GM13976 (cell line): ENCODE measurements at regions not wholly inside any gene's neighbourhood (a gene's known extent, or its start where the extent isn't known, plus 50 kb on each side); places are given as distances from the start of the nearest gene placed in this dataset.

ENCODE experiments used
- DNase-seq: peaks from one replicate; pipeline ENCODE4 v3.0.0; 2012; ENCODE audit warnings: low spot score
- in situ Hi-C: fragments of 300-500 bp; cut with MboI; formaldehyde crosslinking; loops from one replicate; pipeline ENCODE4 v1.12.0; 2022; ENCODE audit warnings: low sequenced_read_pairs, mixed read lengths, inconsistent platforms; ENCODE audit not compliant: unreplicated experiment
- TF ChIP-seq, protein P1 (sequence below): IDR thresholded peaks from 2 replicates; pipeline ENCODE4 v1.5.1; 2012; ENCODE audit warnings: borderline replicate concordance, mild to moderate bottlenecking; ENCODE audit not compliant: insufficient read depth; ENCODE audit errors: extremely low read depth, missing control alignments, control extremely low read depth

DNA sequence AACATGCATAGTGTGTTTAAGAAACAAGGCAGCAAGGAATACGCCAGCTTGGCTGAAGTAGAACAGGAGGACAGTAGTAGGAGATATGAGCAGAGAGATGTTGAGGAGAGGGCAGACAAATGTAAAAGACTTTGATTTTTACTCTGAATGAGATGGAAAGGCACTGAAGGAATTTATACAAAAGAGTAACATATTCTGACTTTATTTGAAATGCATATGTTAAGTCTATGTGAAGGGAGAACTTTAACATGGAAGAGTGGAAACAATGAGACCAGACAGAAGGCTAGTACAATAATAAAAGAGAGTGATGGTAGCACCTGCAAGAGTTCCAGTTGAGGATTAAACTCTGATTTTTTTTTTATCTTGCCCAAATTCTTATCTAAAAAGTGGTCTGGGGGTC, 176.2 kb upstream of the CENPE start:
- in situ Hi-C loops = no loop called here
- TF ChIP-seq, protein P1, sequence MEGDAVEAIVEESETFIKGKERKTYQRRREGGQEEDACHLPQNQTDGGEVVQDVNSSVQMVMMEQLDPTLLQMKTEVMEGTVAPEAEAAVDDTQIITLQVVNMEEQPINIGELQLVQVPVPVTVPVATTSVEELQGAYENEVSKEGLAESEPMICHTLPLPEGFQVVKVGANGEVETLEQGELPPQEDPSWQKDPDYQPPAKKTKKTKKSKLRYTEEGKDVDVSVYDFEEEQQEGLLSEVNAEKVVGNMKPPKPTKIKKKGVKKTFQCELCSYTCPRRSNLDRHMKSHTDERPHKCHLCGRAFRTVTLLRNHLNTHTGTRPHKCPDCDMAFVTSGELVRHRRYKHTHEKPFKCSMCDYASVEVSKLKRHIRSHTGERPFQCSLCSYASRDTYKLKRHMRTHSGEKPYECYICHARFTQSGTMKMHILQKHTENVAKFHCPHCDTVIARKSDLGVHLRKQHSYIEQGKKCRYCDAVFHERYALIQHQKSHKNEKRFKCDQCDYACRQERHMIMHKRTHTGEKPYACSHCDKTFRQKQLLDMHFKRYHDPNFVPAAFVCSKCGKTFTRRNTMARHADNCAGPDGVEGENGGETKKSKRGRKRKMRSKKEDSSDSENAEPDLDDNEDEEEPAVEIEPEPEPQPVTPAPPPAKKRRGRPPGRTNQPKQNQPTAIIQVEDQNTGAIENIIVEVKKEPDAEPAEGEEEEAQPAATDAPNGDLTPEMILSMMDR = no peak

DNA sequence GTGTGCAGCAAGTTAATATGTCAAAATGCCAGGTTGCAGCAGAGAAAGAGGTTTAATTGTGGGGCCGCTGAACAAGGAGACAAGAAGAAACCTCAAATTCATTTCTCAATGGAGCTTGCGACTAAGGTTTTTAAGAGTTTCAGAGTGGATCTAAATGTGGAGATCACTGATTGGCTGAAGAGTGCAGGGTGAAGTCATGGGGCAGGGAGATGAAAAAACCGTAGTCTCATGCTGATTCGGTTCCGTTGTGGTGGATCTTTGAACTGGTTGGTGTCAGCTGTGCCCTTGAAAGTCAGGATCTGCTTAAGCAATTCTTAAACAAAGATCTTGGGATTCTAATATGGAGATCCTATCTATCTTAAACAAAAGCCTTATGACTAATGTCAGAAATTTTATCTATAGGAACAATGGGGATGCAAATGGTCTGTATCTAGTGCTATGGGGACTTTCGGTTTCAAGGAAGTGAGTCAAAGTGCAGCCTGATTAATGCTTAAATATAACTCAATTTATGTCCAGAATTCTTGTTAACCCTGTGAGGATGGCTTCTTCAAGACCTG, 173.9 kb upstream of the CENPE start:
- in situ Hi-C loops = no loop called here
- TF ChIP-seq, protein P1 = no peak
- no peak for DNase-seq

More for the DNA sequence above, 176.2 kb upstream of the CENPE start:
- DNase-seq = no peak

DNA sequence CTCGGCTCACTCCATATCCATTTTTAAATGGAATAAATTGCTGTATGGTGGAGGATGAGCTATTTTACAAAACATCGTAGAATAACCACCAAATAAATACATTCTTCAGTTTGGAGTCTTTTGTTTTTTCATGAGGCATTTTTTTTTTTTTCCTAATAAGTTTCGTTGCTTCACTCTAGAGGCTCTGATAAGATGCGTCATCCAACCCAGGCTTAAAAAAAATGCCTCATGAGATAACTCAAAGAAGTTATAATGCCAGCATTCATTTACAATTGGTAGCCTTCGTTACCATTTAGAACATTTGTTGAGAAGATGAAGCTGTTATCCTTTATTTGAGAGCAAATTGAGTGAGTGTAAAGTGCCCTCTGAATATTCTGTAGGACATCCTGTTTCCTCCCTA, 172.2 kb upstream of the CENPE start:
- in situ Hi-C loops = no loop called here
- DNase-seq = no peak
- TF ChIP-seq, protein P1 = no peak

DNA sequence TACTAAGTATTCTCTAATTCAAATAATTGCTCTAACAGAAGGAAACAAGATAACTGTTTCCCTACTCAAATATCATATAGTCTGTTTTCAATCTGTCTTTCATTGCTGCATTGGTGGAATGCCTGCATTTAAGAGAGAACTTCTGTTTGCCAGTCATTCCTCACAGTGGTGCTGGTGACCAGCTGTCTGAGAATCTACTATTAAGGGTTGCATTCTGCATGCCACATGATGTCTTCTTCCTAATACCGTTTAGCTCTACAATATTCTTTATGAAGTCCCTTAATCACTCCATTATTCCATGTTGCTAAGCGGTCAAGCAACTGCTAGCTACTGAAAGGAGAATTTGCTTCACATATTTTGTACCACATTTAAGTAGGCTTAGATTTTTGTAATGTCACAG, 167.1 kb upstream of the CENPE start:
- in situ Hi-C loops = no loop called here
- TF ChIP-seq, protein P1 = no peak
- no peak for DNase-seq

DNA sequence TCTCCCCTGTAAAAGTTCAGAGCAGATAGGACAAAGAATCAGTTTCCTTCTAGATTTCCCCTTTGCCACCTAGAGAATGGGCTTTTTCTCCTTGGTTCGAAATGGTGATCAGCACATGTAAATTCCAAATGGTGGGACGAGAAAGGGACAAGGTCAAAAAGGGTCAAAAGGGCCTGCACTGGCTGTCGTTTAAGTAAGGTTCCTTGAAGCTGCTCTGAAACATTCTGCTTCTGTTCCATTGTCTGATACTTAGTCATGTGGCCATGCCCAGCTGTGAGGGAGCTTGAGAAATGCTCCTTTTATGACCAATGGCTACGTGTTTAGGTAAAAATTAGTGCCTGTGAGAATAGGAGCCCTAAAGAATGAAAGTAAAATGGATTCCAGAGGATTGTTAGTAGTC, 165.9 kb upstream of the CENPE start:
- in situ Hi-C loops = no loop called here
- no peak for DNase-seq
- TF ChIP-seq, protein P1 = no peak

- no peak for DNase-seq
- in situ Hi-C loops = no loop called here
- TF ChIP-seq, protein P1 = no peak
These were observed 163.8 kb upstream of the CENPE start for GRCh38 chr4:103361926-103362325.
